BJ (cell line): ENCODE measurements at regions not wholly inside any gene's neighbourhood (a gene's known extent, or its start where the extent isn't known, plus 50 kb on each side); places are given as distances from the start of the nearest gene placed in this dataset.
A peak's percentile ranks its signal among the peaks of the same experiment; 100 is the strongest.

Source experiments
- CTCF ChIA-PET: fragments of 350-600 bp; formaldehyde crosslinking; extraction: SDS; loops from one replicate; lab custom pipeline; 2021; ENCODE audit warnings: antibody characterized with exemption, inconsistent platforms; lab: Yijun Ruan, JAX
- POLR2A ChIA-PET: fragments of 300-600 bp; sonication (Branson Sonifier 250); formaldehyde crosslinking; extraction: SDS; loops from one replicate; lab custom pipeline; 2021; ENCODE audit warnings: antibody characterized with exemption; lab: Charles Lee
- DNase-seq: peaks from one replicate; pipeline ENCODE4 v3.0.0-alpha.2; 2011; ENCODE audit warnings: low read depth
- H3K27me3 ChIP-seq: 2 replicates; pipeline ENCODE4 v1.6.0; 2011; ENCODE audit warnings: low read length; ENCODE audit not compliant: control insufficient read depth, insufficient read depth
- H3K36me3 ChIP-seq: 2 replicates; pipeline ENCODE4 v1.5.1; 2011; ENCODE audit warnings: low read length; ENCODE audit not compliant: control insufficient read depth, insufficient read depth
- H3K4me3 ChIP-seq: 2 replicates; pipeline ENCODE4 v1.5.1; 2011; ENCODE audit warnings: low read depth, mild to moderate bottlenecking, control low read depth, low read length
- CTCF ChIP-seq: IDR thresholded peaks from 2 replicates; pipeline ENCODE4 v1.5.1; 2011; ENCODE audit warnings: low read depth, mild to moderate bottlenecking, control low read depth, inconsistent platforms, low read length, moderate library complexity; ENCODE audit not compliant: insufficient read depth

- POLR2A ChIA-PET, result no interaction called here
- Histone ChIP-seq H3K27me3 (no peaks in the 10 kb centered on the region), H3K36me3 (no peaks in the 10 kb centered on the region), H3K4me3 (no peak overlapping the region)
- no peak for TF ChIP-seq CTCF
- DNase-seq, result no peak
- CTCF ChIA-PET, result interaction anchor here (0.6 kb wide), 1 partner anchor 198 kb away, joined by 3 read pairs; no protein-coding TSS in a partner anchor
These were observed 764.4 kb upstream of the NECTIN3 start for GRCh38 chr3:110307065-110307809.

GRCh38 chr3:110311541-110311940 lies 760.1 kb upstream of the NECTIN3 start:
- Histone ChIP-seq H3K27me3 (no peaks in the 10 kb centered on the region), H3K36me3 (no peaks in the 10 kb centered on the region), H3K4me3 (no peak overlapping the region)
- DNase-seq, result no peak
- POLR2A ChIA-PET, result no interaction called here
- CTCF ChIA-PET, result no interaction called here
- TF ChIP-seq CTCF, result no peak

GRCh38 chr3:110314512-110315114 lies 757.0 kb upstream of the NECTIN3 start:
- ChIA-PET CTCF (interaction anchor here (0.6 to 2.0 kb wide), 14 partner anchors 10 to 264 kb away, joined by 3 to 11 read pairs (median 3); no protein-coding TSS in a partner anchor), POLR2A (no interaction called here)
- peak; percentile 54 for TF ChIP-seq CTCF
- H3K27me3 ChIP-seq, result no peaks in the 10 kb centered on the region
- no peak for DNase-seq
- H3K4me3 ChIP-seq, result no peak overlapping the region
- H3K36me3 ChIP-seq, result no peaks in the 10 kb centered on the region

GRCh38 chr3:110318108-110318507 lies 753.5 kb upstream of the NECTIN3 start:
- H3K36me3 ChIP-seq, result no peaks in the 10 kb centered on the region
- POLR2A ChIA-PET, result no interaction called here
- H3K4me3 ChIP-seq, result no peak overlapping the region
- no peaks in the 10 kb centered on the region for H3K27me3 ChIP-seq
- no peak for TF ChIP-seq CTCF
- CTCF ChIA-PET, result no interaction called here
- DNase-seq, result no peak

GRCh38 chr3:110323349-110323748 lies 748.3 kb upstream of the NECTIN3 start:
- no peaks in the 10 kb centered on the region for H3K27me3 ChIP-seq
- no peak for TF ChIP-seq CTCF
- H3K4me3 ChIP-seq, result no peak overlapping the region
- H3K36me3 ChIP-seq, result no peaks in the 10 kb centered on the region
- DNase-seq, result no peak
- ChIA-PET CTCF (interaction anchor here (2.1 kb wide), 1 partner anchor 9 kb away, joined by 11 read pairs; no protein-coding TSS in a partner anchor), POLR2A (no interaction called here)
